Mammary epithelial cell (primary cell): ENCODE measurements at regions not wholly inside any gene's neighbourhood (a gene's known extent, or its start where the extent isn't known, plus 50 kb on each side); places are given as distances from the start of the nearest gene placed in this dataset.

Experiments used
- CTCF ChIP-seq, 2 donors: IDR thresholded peaks in 1 of 2; conservative IDR thresholded peaks in 1 of 2; 2 replicates each; pipeline ENCODE4 v1.5.1; 2011 to 2012; ENCODE audit warnings: inconsistent platforms in 2 of 2, low read length in 2 of 2, mild to moderate bottlenecking in 2 of 2, control low read depth in 1 of 2, low read depth in 1 of 2; ENCODE audit not compliant: insufficient read depth in 1 of 2; ENCODE audit errors: extremely low read depth in 1 of 2
- EZH2 ChIP-seq: IDR thresholded peaks from 2 replicates; pipeline ENCODE4 v1.6.1; 2012; ENCODE audit warnings: low read length, inconsistent platforms, borderline replicate concordance

GRCh38 chr2:20929721-20930120 lies 106.8 kb upstream of the LDAH start:
- TF ChIP-seq EZH2: no peak
- TF ChIP-seq CTCF (conservative IDR thresholded peaks at IDR 0.05 in 1 of 2, IDR thresholded peaks at IDR 0.05 in 1 of 2; ENCODE audit: extremely low read depth in 1 of 2, insufficient read depth in 1 of 2, low read depth in 1 of 2, low read length in 2 of 2): no peak
